K562 (cell line): ENCODE measurements at regions not wholly inside any gene's neighbourhood (a gene's known extent, or its start where the extent isn't known, plus 50 kb on each side); places are given as distances from the start of the nearest gene placed in this dataset.

ENCODE experiments used
- ATAC-seq: fragments of 200-7000 bp; cut with Tn5 transposase; 3 replicates; pipeline ENCODE4 v1.9.1; 2020; ENCODE audit warnings: moderate library complexity
- BruUV-seq: library from RNA; stranded (reverse); fragments of 400-500 nt; replicated peaks from 2 replicates; lab custom pipeline; 2021; lab: Mats Ljungman, UMichigan
- CTCF ChIA-PET: fragments of 300-600 bp; formaldehyde crosslinking; extraction: SDS; loops from one replicate; lab custom pipeline; 2021; ENCODE audit warnings: low intra/inter-chr PET ratio; lab: Yijun Ruan, JAX
- POLR2A ChIA-PET: fragments of 300-600, 350-650 bp; sonication (Branson Sonifier 250); formaldehyde crosslinking; extraction: SDS; loops from one replicate; lab custom pipeline; 2021; ENCODE audit warnings: antibody characterized with exemption, inconsistent platforms; lab: Yijun Ruan, JAX
- DNase-seq, 4 experiments: peaks; one replicate each; pipeline versions ENCODE4 v3.0.0 to v3.0.0-alpha.2; 2011 to 2018; ENCODE audit warnings: low spot score in 3 of 4, mixed read lengths in 3 of 4; ENCODE audit errors: extremely low read depth in 1 of 4
- FAIRE-seq: peaks from 2 replicates; lab custom pipeline; 2011; peaks lifted over from hg19 to GRCh38; lab: Jason Lieb, UNC
- H2AFZ ChIP-seq: 2 replicates; pipeline ENCODE4 v1.6.0; 2011; ENCODE audit warnings: low read depth, low read length, control low read depth, inconsistent platforms
- H3K27ac ChIP-seq: fragments of 200-600 bp; 3 replicates; pipeline ENCODE4 v1.8.0; 2011; ENCODE audit warnings: low read depth, mild to moderate bottlenecking, control low read depth, inconsistent platforms, low read length, moderate library complexity, mixed read lengths; ENCODE audit errors: extremely low read depth
- H3K27me3 ChIP-seq, 2 experiments: fragments of 300-600 bp in 1 of 2; 2 replicates in 1 of 2; 3 replicates in 1 of 2; pipeline versions ENCODE4 v1.6.0 to v1.8.0; 2011; ENCODE audit warnings: inconsistent platforms in 2 of 2, low read length in 2 of 2, mild to moderate bottlenecking in 1 of 2, mixed read lengths in 1 of 2, moderate library complexity in 1 of 2; ENCODE audit not compliant: control insufficient read depth in 2 of 2, insufficient read depth in 2 of 2
- H3K36me3 ChIP-seq: fragments of 300-600 bp; 3 replicates; pipeline ENCODE4 v1.8.0; 2011; ENCODE audit warnings: mild to moderate bottlenecking, low read length, inconsistent platforms; ENCODE audit not compliant: control insufficient read depth, insufficient read depth
- H3K4me1 ChIP-seq, 2 experiments: fragments of 200-600 bp in 1 of 2; replicated peaks in 1 of 2; 2 replicates in 1 of 2; 3 replicates in 1 of 2; pipeline versions ENCODE4 v1.5.1 to v1.8.0; 2011; ENCODE audit warnings: inconsistent platforms in 2 of 2, low read length in 2 of 2, mild to moderate bottlenecking in 1 of 2, mixed read lengths in 1 of 2, moderate library complexity in 1 of 2; ENCODE audit not compliant: control insufficient read depth in 2 of 2, insufficient read depth in 2 of 2
- H3K4me2 ChIP-seq: 2 replicates; pipeline ENCODE4 v1.6.1; 2011; ENCODE audit warnings: low read length, control low read depth, inconsistent platforms, mixed read lengths; ENCODE audit not compliant: insufficient read depth
- H3K4me3 ChIP-seq: fragments of 200-600 bp; sonication (generic), shearing (Covaris generic); 2 replicates; pipeline ENCODE4 v1.5.1; 2016; ENCODE audit warnings: control low read depth, inconsistent platforms
- H3K79me2 ChIP-seq: fragments of 200-600 bp; 3 replicates; pipeline ENCODE4 v1.8.0; 2011; ENCODE audit warnings: low read length, inconsistent platforms; ENCODE audit not compliant: control insufficient read depth, insufficient read depth
- H3K9ac ChIP-seq, 2 experiments: 2 replicates each; pipeline versions ENCODE4 v1.6.0 to v1.6.1; 2011; ENCODE audit warnings: low read depth in 2 of 2, low read length in 2 of 2, control low read depth in 1 of 2, inconsistent platforms in 1 of 2, mild to moderate bottlenecking in 1 of 2, mixed read lengths in 1 of 2; ENCODE audit not compliant: insufficient read depth in 1 of 2
- H3K9me1 ChIP-seq: one replicate; pipeline ENCODE4 v1.6.0; 2011; ENCODE audit warnings: inconsistent platforms, mild to moderate bottlenecking, low read length, moderate library complexity; ENCODE audit not compliant: control insufficient read depth, insufficient read depth
- H3K9me3 ChIP-seq: replicated peaks from 2 replicates; pipeline ENCODE4 v1.5.1; 2011; ENCODE audit warnings: low read depth, low read length, inconsistent platforms; ENCODE audit not compliant: control insufficient read depth, insufficient read depth
- H4K20me1 ChIP-seq: replicated peaks from 2 replicates; pipeline ENCODE4 v1.6.1; 2011; ENCODE audit warnings: low read length, inconsistent platforms, mixed read lengths; ENCODE audit not compliant: control insufficient read depth, insufficient read depth
- GTF2B ChIP-seq: IDR thresholded peaks from 2 replicates; pipeline ENCODE4 v1.6.1; 2011; ENCODE audit not compliant: insufficient read length; ENCODE audit errors: extremely low read depth
- HDAC3 ChIP-seq: fragments of 450-650 bp; IDR thresholded peaks from 2 replicates; pipeline ENCODE4 v1.6.1; 2018; ENCODE audit warnings: borderline replicate concordance, mild to moderate bottlenecking, moderate library complexity; ENCODE audit not compliant: partially characterized antibody
- THRA ChIP-seq: fragments of 450-650 bp; IDR thresholded peaks from 2 replicates; pipeline ENCODE4 v1.6.1; 2017; ENCODE audit warnings: mild to moderate bottlenecking, moderate library complexity
- ZBTB8A ChIP-seq: fragments of 450-650 bp; IDR thresholded peaks from 2 replicates; pipeline ENCODE4 v1.6.1; 2018; ENCODE audit warnings: mild to moderate bottlenecking, moderate library complexity; ENCODE audit not compliant: partially characterized antibody
- WGBS: fragments of 100-300 bp; shearing (Covaris generic); methylation state at CpG from one replicate; pipeline ENCODE4 v1.1.6; 2016; ENCODE audit warnings: low coverage, mixed read lengths; ENCODE audit not compliant: insufficient coverage; ENCODE audit errors: missing lambda C conversion rate; 5-methylcytosine and 5-hydroxymethylcytosine counted together
- in situ Hi-C: fragments of 300-500 bp; cut with MboI; formaldehyde crosslinking; loops from 4 replicates; pipeline ENCODE4 v1.15.0; 2018; ENCODE audit warnings: inconsistent platforms, mixed read lengths
- intact Hi-C: fragments of 100-400 bp; cut with micrococcal nuclease; formaldehyde crosslinking; loops from 2 replicates; pipeline ENCODE4 v1.14.2; 2022

- no peak overlapping the region for H2AFZ ChIP-seq
- no peaks in the 10 kb centered on the region for H3K9me3 ChIP-seq
- no peak overlapping the region for H3K9ac ChIP-seq
- no peaks in the 10 kb centered on the region for H3K4me1 ChIP-seq
- in situ Hi-C loops, result no loop called here
- TF ChIP-seq ZBTB8A, result no peak
- TF ChIP-seq HDAC3, result no peak
- no peak for TF ChIP-seq THRA
- TF ChIP-seq GTF2B, result no peak
- H3K4me2 ChIP-seq, result no peak overlapping the region
- DNase-seq (no peak), ATAC-seq (no peak), FAIRE-seq (no peak)
- H3K36me3 ChIP-seq, result no peaks in the 10 kb centered on the region
- no TSS peak for BruUV-seq
- POLR2A ChIA-PET, result no interaction called here
- H4K20me1 ChIP-seq, result no peaks in the 10 kb centered on the region
- H3K9me1 ChIP-seq, result no peaks in the 10 kb centered on the region
- no peak overlapping the region for H3K27ac ChIP-seq
- no peak overlapping the region for H3K4me3 ChIP-seq
- H3K79me2 ChIP-seq, result no peaks in the 10 kb centered on the region
- intact Hi-C loops, result no loop called here
- no peaks in the 10 kb centered on the region for H3K27me3 ChIP-seq
- WGBS, result 0% methylated on average over 3 of the region's 3 CpGs
- CTCF ChIA-PET, result no interaction called here
Measured at GRCh38 chr11:90846628-90847027, 623.8 kb upstream of the CHORDC1 start.
